MCF 10A (cell line): ENCODE measurements at regions not wholly inside any gene's neighbourhood (a gene's known extent, or its start where the extent isn't known, plus 50 kb on each side); places are given as distances from the start of the nearest gene placed in this dataset.

Experiments used
- BruUV-seq: library from RNA; stranded (reverse); fragments of 400-500 nt; replicated peaks from 2 replicates; lab custom pipeline; 2021; lab: Mats Ljungman, UMichigan
- CTCF ChIA-PET: fragments of 300-600 bp; sonication (Branson Sonifier 250); formaldehyde crosslinking; extraction: SDS; loops from one replicate; lab custom pipeline; 2021; ENCODE audit warnings: antibody characterized with exemption, inconsistent platforms; lab: Yijun Ruan, JAX
- POLR2A ChIA-PET: fragments of 300-600, 350-650 bp; sonication (Branson Sonifier 250); formaldehyde crosslinking; extraction: SDS; loops from one replicate; lab custom pipeline; 2020; ENCODE audit warnings: antibody characterized with exemption, inconsistent platforms; lab: Yijun Ruan, JAX
- DNase-seq: peaks from one replicate; pipeline ENCODE4 v3.0.0-alpha.2; 2018; ENCODE audit not compliant: unreplicated experiment
- H3K27ac Mint-ChIP-seq: one replicate; pipeline ENCODE4 v1.8.0; 2022; ENCODE audit warnings: mild to moderate bottlenecking, low read depth, mixed read lengths; ENCODE audit not compliant: unreplicated experiment
- H3K27me3 Mint-ChIP-seq: one replicate; pipeline ENCODE4 v1.8.0; 2022; ENCODE audit warnings: mixed read lengths; ENCODE audit not compliant: insufficient read depth, unreplicated experiment
- H3K36me3 Mint-ChIP-seq: one replicate; pipeline ENCODE4 v1.8.0; 2022; ENCODE audit warnings: mild to moderate bottlenecking, moderate library complexity, mixed read lengths; ENCODE audit not compliant: insufficient read depth, unreplicated experiment
- H3K4me1 Mint-ChIP-seq: one replicate; pipeline ENCODE4 v1.8.0; 2022; ENCODE audit warnings: mixed read lengths; ENCODE audit not compliant: insufficient read depth, unreplicated experiment
- H3K4me3 Mint-ChIP-seq: one replicate; pipeline ENCODE4 v1.8.0; 2022; ENCODE audit warnings: mild to moderate bottlenecking, moderate library complexity, mixed read lengths; ENCODE audit not compliant: unreplicated experiment
- H3K9me3 Mint-ChIP-seq: one replicate; pipeline ENCODE4 v1.8.0; 2022; ENCODE audit warnings: mixed read lengths; ENCODE audit not compliant: unreplicated experiment
- CTCF ChIP-seq: fragments of 200-600 bp; IDR thresholded peaks from one replicate; pipeline ENCODE4 v1.8.0; 2022; ENCODE audit warnings: antibody characterized with exemption, mild to moderate bottlenecking; ENCODE audit not compliant: unreplicated experiment
- intact Hi-C: fragments of 100-400 bp; cut with micrococcal nuclease; formaldehyde crosslinking; loops from 2 replicates; pipeline ENCODE4 v1.14.1; 2022

DNA sequence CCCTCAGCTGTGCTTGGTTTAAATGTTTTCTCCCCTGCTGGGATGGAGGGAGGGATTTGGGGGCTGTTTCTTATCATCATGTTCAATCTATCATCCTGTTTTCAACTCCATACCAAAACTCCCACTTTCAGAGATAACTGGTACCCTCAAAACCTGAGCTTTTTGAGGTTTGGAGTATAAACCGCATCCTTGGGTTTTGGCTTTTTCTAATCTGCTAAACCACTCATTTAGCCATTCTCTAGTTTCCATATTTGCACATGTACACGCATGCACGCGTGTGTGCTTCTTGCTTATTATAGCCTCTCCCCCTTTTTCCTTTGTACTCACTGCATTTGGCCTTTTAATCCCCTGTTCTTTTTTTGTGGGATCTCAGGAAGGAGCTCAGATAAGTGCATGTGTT lies 116.7 kb upstream of the TEX13D start:
- no peak for TF ChIP-seq CTCF
- intact Hi-C loops = no loop called here
- no peak for DNase-seq
- no peak overlapping the region for H3K4me3 Mint-ChIP-seq
- H3K9me3 Mint-ChIP-seq = peaks cover 18% of the 10 kb centered on the region
- ChIA-PET CTCF (no interaction called here), POLR2A (interaction anchor here (0.7 kb wide), 1 partner anchor 168 kb away, joined by 3 read pairs; no protein-coding TSS in a partner anchor)
- no peak overlapping the region for H3K27ac Mint-ChIP-seq
- H3K27me3 Mint-ChIP-seq = no peaks in the 10 kb centered on the region
- peaks cover 8% of the 10 kb centered on the region for H3K4me1 Mint-ChIP-seq
- no peaks in the 10 kb centered on the region for H3K36me3 Mint-ChIP-seq
- no TSS peak for BruUV-seq

DNA sequence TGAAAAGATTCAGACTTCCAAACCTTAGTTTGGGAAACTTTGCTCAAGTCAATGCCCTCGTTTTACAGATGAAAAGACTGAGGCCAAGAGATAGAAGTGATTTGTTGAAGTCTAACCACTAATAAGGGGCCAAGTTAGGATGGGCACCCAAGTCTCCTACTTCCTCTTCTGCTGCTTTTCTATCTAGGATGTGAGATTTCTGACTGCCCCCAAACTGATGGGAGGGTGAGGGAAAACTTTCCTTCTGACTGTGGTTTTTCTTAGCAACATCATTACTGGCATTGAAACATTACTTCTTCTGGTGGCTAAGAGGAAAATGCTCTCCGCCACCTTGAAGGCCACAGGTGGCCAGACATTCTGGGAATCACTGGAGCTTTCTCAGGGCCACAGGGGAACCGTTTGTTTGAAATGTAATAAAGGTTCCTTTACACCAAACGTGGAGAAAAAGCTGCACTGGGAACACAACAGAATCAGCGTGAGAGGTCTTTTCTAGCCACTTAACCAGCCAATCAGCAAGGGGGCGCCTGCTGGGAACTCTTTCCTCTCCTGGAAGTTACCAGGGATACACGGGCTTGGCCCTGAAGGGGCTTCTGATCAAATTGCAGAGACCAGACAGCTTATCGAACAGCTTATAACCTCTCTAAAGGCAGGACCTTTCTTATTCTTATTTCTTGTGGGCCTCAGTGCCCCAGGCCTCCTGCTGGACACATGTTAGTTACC lies 115.9 kb upstream of the TEX13D start:
- no peak for TF ChIP-seq CTCF
- no peak for DNase-seq
- intact Hi-C loops = no loop called here
- Mint-ChIP-seq H3K4me1 (peaks cover 8% of the 10 kb centered on the region), H3K36me3 (no peaks in the 10 kb centered on the region), H3K9me3 (peaks cover 18% of the 10 kb centered on the region), H3K27ac (no peak overlapping the region), H3K4me3 (no peak overlapping the region), H3K27me3 (no peaks in the 10 kb centered on the region)
- CTCF ChIA-PET = no interaction called here
- no TSS peak for BruUV-seq
- POLR2A ChIA-PET = interaction anchor here (0.7 kb wide), 1 partner anchor 167 kb away, joined by 3 read pairs; no protein-coding TSS in a partner anchor

- no peak for TF ChIP-seq CTCF
- CTCF ChIA-PET = interaction anchor here (0.6 to 1.5 kb wide), 2 partner anchors 8 to 1781 kb away, joined by 3 read pairs; no protein-coding TSS in a partner anchor
- no peaks in the 10 kb centered on the region for H3K27me3 Mint-ChIP-seq
- BruUV-seq = no TSS peak
- intact Hi-C loops = no loop called here
- H3K4me1 Mint-ChIP-seq = peaks cover 8% of the 10 kb centered on the region
- no peak for DNase-seq
- H3K4me3 Mint-ChIP-seq = no peak overlapping the region
- no peaks in the 10 kb centered on the region for H3K36me3 Mint-ChIP-seq
- H3K27ac Mint-ChIP-seq = no peak overlapping the region
- POLR2A ChIA-PET = no interaction called here
- peaks cover 18% of the 10 kb centered on the region for H3K9me3 Mint-ChIP-seq
Measured at GRCh38 chrX:124217304-124218251, 114.9 kb upstream of the TEX13D start.

GRCh38 chrX:124223524-124223923 lies 108.9 kb upstream of the TEX13D start:
- no peaks in the 10 kb centered on the region for H3K27me3 Mint-ChIP-seq
- H3K4me1 Mint-ChIP-seq = peaks cover 5% of the 10 kb centered on the region
- intact Hi-C loops = no loop called here
- BruUV-seq = no TSS peak
- ChIA-PET POLR2A (no interaction called here), CTCF (interaction anchor here (0.6 kb wide), 1 partner anchor 948 kb away, joined by 3 read pairs; no protein-coding TSS in a partner anchor)
- no peak overlapping the region for H3K27ac Mint-ChIP-seq
- TF ChIP-seq CTCF = no peak
- DNase-seq = no peak
- H3K9me3 Mint-ChIP-seq = peaks cover 11% of the 10 kb centered on the region
- H3K4me3 Mint-ChIP-seq = no peak overlapping the region
- H3K36me3 Mint-ChIP-seq = no peaks in the 10 kb centered on the region
